Hematopoietic multipotent progenitor cell treated with erythropoietin and hydrocortisone succinate and interleukin-3 and kit ligand, for 6 days (in vitro differentiated cells): ENCODE measurements at regions not wholly inside any gene's neighbourhood (a gene's known extent, or its start where the extent isn't known, plus 50 kb on each side); places are given as distances from the start of the nearest gene placed in this dataset.

ENCODE experiments used
- DNase-seq: peaks from one replicate; pipeline ENCODE4 v3.0.0-alpha.2; 2015

GRCh38 chr20:60064554-60065196 is 106.5 kb downstream of the CDH26 start:
- DNase-seq = peak; percentile 55

GRCh38 chr20:60065741-60066437 is 107.7 kb downstream of the CDH26 start:
- DNase-seq = no peak

GRCh38 chr20:60066438-60066823 is 108.2 kb downstream of the CDH26 start:
- DNase-seq = no peak

- DNase-seq = no peak
Observed at GRCh38 chr20:60068509-60068908, 110.3 kb downstream of the CDH26 start.

GRCh38 chr20:60069656-60070055 is 111.4 kb downstream of the CDH26 start:
- no peak for DNase-seq

GRCh38 chr20:60070791-60071190 is 112.6 kb downstream of the CDH26 start:
- DNase-seq = no peak

GRCh38 chr20:60071965-60072364 is 113.7 kb downstream of the CDH26 start:
- DNase-seq = no peak

- no peak for DNase-seq
Observed at GRCh38 chr20:60073086-60073485, 114.9 kb downstream of the CDH26 start.

- no peak for DNase-seq
Observed at GRCh38 chr20:60073504-60073903, 115.3 kb downstream of the CDH26 start.

GRCh38 chr20:60074276-60074675 is 116.1 kb downstream of the CDH26 start:
- DNase-seq = no peak

- DNase-seq = peak; percentile 50
Observed at GRCh38 chr20:60078351-60079250, 120.4 kb downstream of the CDH26 start.

GRCh38 chr20:60080401-60080800 is 122.2 kb downstream of the CDH26 start:
- DNase-seq = no peak

GRCh38 chr20:60085551-60086132 is 127.4 kb downstream of the CDH26 start:
- DNase-seq = no peak

GRCh38 chr20:60086821-60087562 is 128.8 kb downstream of the CDH26 start:
- no peak for DNase-seq

GRCh38 chr20:60087563-60088105 is 129.4 kb downstream of the CDH26 start:
- DNase-seq = no peak

GRCh38 chr20:60088236-60088635 is 130.0 kb downstream of the CDH26 start:
- no peak for DNase-seq

- DNase-seq = no peak
Observed at GRCh38 chr20:60090631-60091030, 132.4 kb downstream of the CDH26 start.

- DNase-seq = no peak
Observed at GRCh38 chr20:60091305-60091704, 133.1 kb downstream of the CDH26 start.

- DNase-seq = no peak
Observed at GRCh38 chr20:60091861-60092260, 133.6 kb downstream of the CDH26 start.

- DNase-seq = no peak
Observed at GRCh38 chr20:60092729-60093128, 134.5 kb downstream of the CDH26 start.

GRCh38 chr20:60095456-60095855 is 137.2 kb downstream of the CDH26 start:
- DNase-seq = no peak

- no peak for DNase-seq
Observed at GRCh38 chr20:60096166-60096565, 137.9 kb downstream of the CDH26 start.
